ENCODE measurements at regions not wholly inside any gene's neighbourhood (a gene's known extent, or its start where the extent isn't known, plus 50 kb on each side); places are given as distances from the start of the nearest gene placed in this dataset.

DNA sequence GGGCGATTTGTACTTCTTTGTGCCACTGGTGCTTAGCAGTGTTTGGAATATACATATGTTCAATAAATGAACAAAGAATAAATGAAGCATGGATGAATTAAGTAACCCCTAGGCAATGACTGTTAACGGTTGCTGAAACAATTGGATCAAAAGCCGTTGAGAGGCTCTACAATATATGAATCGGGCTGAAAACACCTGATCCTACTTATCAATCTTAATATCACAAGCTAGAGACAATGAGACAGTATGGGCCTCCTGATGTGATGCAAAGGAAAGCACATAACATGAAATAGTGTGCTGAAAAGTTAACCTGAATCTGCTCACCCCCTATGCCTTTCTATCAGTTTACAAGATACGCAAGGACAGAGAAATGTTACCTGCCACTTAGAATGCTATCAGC lies 410.3 kb upstream of the RGMB start:
- no peak overlapping the region for H3K4me3 ChIP-seq (replicated peaks in 1 of 3; ENCODE audit: low read depth in 2 of 3, low read length in 3 of 3)
- H3K36me3 Mint-ChIP-seq, result no peaks in the 10 kb centered on the region
- H3K4me1 ChIP-seq (ENCODE audit: control insufficient read depth in 1 of 2, insufficient read depth in 2 of 2, low read length in 2 of 2), result no peaks in the 10 kb centered on the region
- H3K27me3 ChIP-seq (ENCODE audit: control insufficient read depth in 2 of 2, insufficient read depth in 2 of 2, low read length in 2 of 2), result no peaks in the 10 kb centered on the region
- no peak for DNase-seq
- no peak overlapping the region for H3K27ac ChIP-seq (ENCODE audit: low read depth in 1 of 2, low read length in 2 of 2)
- intact Hi-C loops (cut with micrococcal nuclease), result no loop called here
- H3K27ac Mint-ChIP-seq, result no peak overlapping the region
- H3K9me3 ChIP-seq (replicated peaks in 1 of 2; ENCODE audit: control insufficient read depth in 1 of 2, insufficient read depth in 1 of 2, low read length in 2 of 2), result peaks cover 12 to 17% of the 10 kb centered on the region in 2 donors
- H2AFZ ChIP-seq (ENCODE audit: insufficient read depth, low read depth, low read length, poor library complexity, severe bottlenecking), result no peak overlapping the region
- WGBS (ENCODE audit: insufficient coverage), result no CpG with 5 or more reads among the region's 5 CpGs
- H3K4me3 Mint-ChIP-seq, result no peak overlapping the region
- H4K20me1 ChIP-seq (ENCODE audit: insufficient read depth, low read length), result no peaks in the 10 kb centered on the region
- H3K4me1 Mint-ChIP-seq, result no peaks in the 10 kb centered on the region
- H3K9ac ChIP-seq (ENCODE audit: insufficient read depth, low read length, poor library complexity, severe bottlenecking), result no peak overlapping the region
- TF ChIP-seq, protein P1, sequence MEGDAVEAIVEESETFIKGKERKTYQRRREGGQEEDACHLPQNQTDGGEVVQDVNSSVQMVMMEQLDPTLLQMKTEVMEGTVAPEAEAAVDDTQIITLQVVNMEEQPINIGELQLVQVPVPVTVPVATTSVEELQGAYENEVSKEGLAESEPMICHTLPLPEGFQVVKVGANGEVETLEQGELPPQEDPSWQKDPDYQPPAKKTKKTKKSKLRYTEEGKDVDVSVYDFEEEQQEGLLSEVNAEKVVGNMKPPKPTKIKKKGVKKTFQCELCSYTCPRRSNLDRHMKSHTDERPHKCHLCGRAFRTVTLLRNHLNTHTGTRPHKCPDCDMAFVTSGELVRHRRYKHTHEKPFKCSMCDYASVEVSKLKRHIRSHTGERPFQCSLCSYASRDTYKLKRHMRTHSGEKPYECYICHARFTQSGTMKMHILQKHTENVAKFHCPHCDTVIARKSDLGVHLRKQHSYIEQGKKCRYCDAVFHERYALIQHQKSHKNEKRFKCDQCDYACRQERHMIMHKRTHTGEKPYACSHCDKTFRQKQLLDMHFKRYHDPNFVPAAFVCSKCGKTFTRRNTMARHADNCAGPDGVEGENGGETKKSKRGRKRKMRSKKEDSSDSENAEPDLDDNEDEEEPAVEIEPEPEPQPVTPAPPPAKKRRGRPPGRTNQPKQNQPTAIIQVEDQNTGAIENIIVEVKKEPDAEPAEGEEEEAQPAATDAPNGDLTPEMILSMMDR (IDR thresholded peaks at IDR 0.05), result no peak
- H3K27me3 Mint-ChIP-seq (ENCODE audit: low read depth in 3 of 3), result no peaks in the 10 kb centered on the region
- H3K4me2 ChIP-seq (replicated peaks; ENCODE audit: extremely low read depth, low read length, poor library complexity, severe bottlenecking), result no peak overlapping the region
- no peaks in the 10 kb centered on the region for H3K79me2 ChIP-seq (ENCODE audit: insufficient read depth, low read length)
- H3K36me3 ChIP-seq (replicated peaks in 1 of 2; ENCODE audit: control insufficient read depth in 1 of 2, insufficient read depth in 2 of 2, low read length in 2 of 2), result no peaks in the 10 kb centered on the region
- peaks cover 2 to 22% (median 8%) of the 10 kb centered on the region in 7 donors for H3K9me3 Mint-ChIP-seq

GRCh38 chr5:98364549-98364948 lies 408.9 kb upstream of the RGMB start:
- no peaks in the 10 kb centered on the region for H3K36me3 Mint-ChIP-seq
- H3K4me1 Mint-ChIP-seq, result no peaks in the 10 kb centered on the region
- peaks cover 12 to 17% of the 10 kb centered on the region in 2 donors for H3K9me3 ChIP-seq (replicated peaks in 1 of 2; ENCODE audit: control insufficient read depth in 1 of 2, insufficient read depth in 1 of 2, low read length in 2 of 2)
- no peak overlapping the region for H3K27ac Mint-ChIP-seq
- no peak overlapping the region for H3K9ac ChIP-seq (ENCODE audit: insufficient read depth, low read length, poor library complexity, severe bottlenecking)
- H3K27me3 ChIP-seq (ENCODE audit: control insufficient read depth in 2 of 2, insufficient read depth in 2 of 2, low read length in 2 of 2), result no peaks in the 10 kb centered on the region
- no peak overlapping the region for H3K4me2 ChIP-seq (replicated peaks; ENCODE audit: extremely low read depth, low read length, poor library complexity, severe bottlenecking)
- TF ChIP-seq, protein P1 (IDR thresholded peaks at IDR 0.05), result no peak
- no peak overlapping the region for H3K4me3 Mint-ChIP-seq
- H3K36me3 ChIP-seq (replicated peaks in 1 of 2; ENCODE audit: control insufficient read depth in 1 of 2, insufficient read depth in 2 of 2, low read length in 2 of 2), result no peaks in the 10 kb centered on the region
- peaks cover 2 to 22% (median 7%) of the 10 kb centered on the region in 7 donors for H3K9me3 Mint-ChIP-seq
- no peak overlapping the region for H3K4me3 ChIP-seq (replicated peaks in 1 of 3; ENCODE audit: low read depth in 2 of 3, low read length in 3 of 3)
- no peaks in the 10 kb centered on the region for H3K79me2 ChIP-seq (ENCODE audit: insufficient read depth, low read length)
- no peak overlapping the region for H2AFZ ChIP-seq (ENCODE audit: insufficient read depth, low read depth, low read length, poor library complexity, severe bottlenecking)
- H3K4me1 ChIP-seq (ENCODE audit: control insufficient read depth in 1 of 2, insufficient read depth in 2 of 2, low read length in 2 of 2), result no peaks in the 10 kb centered on the region
- no peak overlapping the region for H3K27ac ChIP-seq (ENCODE audit: low read depth in 1 of 2, low read length in 2 of 2)
- H4K20me1 ChIP-seq (ENCODE audit: insufficient read depth, low read length), result no peaks in the 10 kb centered on the region
- no peak for DNase-seq
- no peaks in the 10 kb centered on the region for H3K27me3 Mint-ChIP-seq (ENCODE audit: low read depth in 3 of 3)
- WGBS (ENCODE audit: insufficient coverage), result 83% methylated on average over 1 of the region's 2 CpGs
- intact Hi-C loops (cut with micrococcal nuclease), result no loop called here
